ENCODE measurements at regions not wholly inside any gene's neighbourhood (a gene's known extent, or its start where the extent isn't known, plus 50 kb on each side); places are given as distances from the start of the nearest gene placed in this dataset.

- DNase-seq (ENCODE audit: low read depth in 1 of 2, low spot score in 1 of 2) = no peak
Measured at GRCh38 chr2:220101980-220102379, 474.6 kb downstream of the SLC4A3 start.

- no peak for DNase-seq (ENCODE audit: low read depth in 1 of 2, low spot score in 1 of 2)
Measured at GRCh38 chr2:220103596-220103995, 476.2 kb downstream of the SLC4A3 start.

- DNase-seq (ENCODE audit: low read depth in 1 of 2, low spot score in 1 of 2) = no peak
Measured at GRCh38 chr2:220104871-220105351, 477.5 kb downstream of the SLC4A3 start.

- DNase-seq (ENCODE audit: low read depth in 1 of 2, low spot score in 1 of 2) = no peak
Measured at GRCh38 chr2:220106065-220106464, 478.6 kb downstream of the SLC4A3 start.

- DNase-seq (ENCODE audit: low read depth in 1 of 2, low spot score in 1 of 2) = no peak
Measured at GRCh38 chr2:220107380-220107791, 480.0 kb downstream of the SLC4A3 start.

- no peak for DNase-seq (ENCODE audit: low read depth in 1 of 2, low spot score in 1 of 2)
Measured at GRCh38 chr2:220114443-220114842, 487.0 kb downstream of the SLC4A3 start.

- no peak for DNase-seq (ENCODE audit: low read depth in 1 of 2, low spot score in 1 of 2)
Measured at GRCh38 chr2:220117025-220117424, 489.6 kb downstream of the SLC4A3 start.

GRCh38 chr2:220120041-220120440 lies 492.6 kb downstream of the SLC4A3 start:
- DNase-seq (ENCODE audit: low read depth in 1 of 2, low spot score in 1 of 2) = no peak

- DNase-seq (ENCODE audit: low read depth in 1 of 2, low spot score in 1 of 2) = no peak
Measured at GRCh38 chr2:220123751-220124150, 496.3 kb downstream of the SLC4A3 start.

GRCh38 chr2:220125551-220125950 lies 498.1 kb downstream of the SLC4A3 start:
- no peak for DNase-seq (ENCODE audit: low read depth in 1 of 2, low spot score in 1 of 2)

- DNase-seq (ENCODE audit: low read depth in 1 of 2, low spot score in 1 of 2) = no peak
Measured at GRCh38 chr2:220127311-220127710, 499.9 kb downstream of the SLC4A3 start.

- DNase-seq (ENCODE audit: low read depth in 1 of 2, low spot score in 1 of 2) = no peak
Measured at GRCh38 chr2:220127876-220128275, 500.4 kb downstream of the SLC4A3 start.

GRCh38 chr2:220129391-220129790 lies 502.0 kb downstream of the SLC4A3 start:
- no peak for DNase-seq (ENCODE audit: low read depth in 1 of 2, low spot score in 1 of 2)

GRCh38 chr2:220134756-220135534 lies 507.5 kb downstream of the SLC4A3 start:
- DNase-seq (ENCODE audit: low read depth in 1 of 2, low spot score in 1 of 2) = no peak

GRCh38 chr2:220143336-220143735 lies 515.9 kb downstream of the SLC4A3 start:
- no peak for DNase-seq (ENCODE audit: low read depth in 1 of 2, low spot score in 1 of 2)

GRCh38 chr2:220144411-220144810 lies 517.0 kb downstream of the SLC4A3 start:
- DNase-seq (ENCODE audit: low read depth in 1 of 2, low spot score in 1 of 2) = no peak

GRCh38 chr2:220147161-220148038 lies 520.0 kb downstream of the SLC4A3 start:
- DNase-seq (ENCODE audit: low read depth in 1 of 2, low spot score in 1 of 2) = no peak

- no peak for DNase-seq (ENCODE audit: low read depth in 1 of 2, low spot score in 1 of 2)
Measured at GRCh38 chr2:220148471-220149248, 521.2 kb downstream of the SLC4A3 start.

- no peak for DNase-seq (ENCODE audit: low read depth in 1 of 2, low spot score in 1 of 2)
Measured at GRCh38 chr2:220151341-220151740, 523.9 kb downstream of the SLC4A3 start.

- no peak for DNase-seq (ENCODE audit: low read depth in 1 of 2, low spot score in 1 of 2)
Measured at GRCh38 chr2:220152281-220152935, 525.0 kb downstream of the SLC4A3 start.

GRCh38 chr2:220153118-220153517 lies 525.7 kb downstream of the SLC4A3 start:
- DNase-seq (ENCODE audit: low read depth in 1 of 2, low spot score in 1 of 2) = no peak

Measured in activated CD4-positive, alpha-beta T cell treated with anti-CD3 and anti-CD28 coated beads, Interleukin-2, amount 50 U/mL, for 24 hours (primary cell).